ENCODE measurements at regions not wholly inside any gene's neighbourhood (a gene's known extent, or its start where the extent isn't known, plus 50 kb on each side); places are given as distances from the start of the nearest gene placed in this dataset.

- intact Hi-C loops (cut with DNase I): no loop called here
- no peaks in the 10 kb centered on the region for H3K4me1 ChIP-seq
Observed at GRCh38 chr3:174342941-174343501, 516.1 kb upstream of the NAALADL2 start.

GRCh38 chr3:174346141-174346540 is 513.0 kb upstream of the NAALADL2 start:
- no peaks in the 10 kb centered on the region for H3K27me3 ChIP-seq
- H3K4me1 ChIP-seq: no peaks in the 10 kb centered on the region
- DNase-seq (no peak), ATAC-seq (no peak)
- TF ChIP-seq CTCF (IDR thresholded peaks at IDR 0.05): no peak
- intact Hi-C loops (cut with DNase I): no loop called here
- H3K36me3 ChIP-seq (replicated peaks in 1 of 2; ENCODE audit: insufficient read depth in 1 of 2, low read depth in 2 of 2): no peaks in the 10 kb centered on the region
- H3K9me3 ChIP-seq: no peaks in the 10 kb centered on the region
- WGBS, 2 donors: 82 to 86% methylated on average over 2 of the region's 2 CpGs
- H3K4me3 ChIP-seq: no peak overlapping the region
- no peak overlapping the region for H3K27ac ChIP-seq

More at GRCh38 chr3:174342941-174343501, 516.1 kb upstream of the NAALADL2 start:
- TF ChIP-seq CTCF (IDR thresholded peaks at IDR 0.05) (no peak), POLR2A (IDR thresholded peaks at IDR 0.05) (no peak)
- H3K9me3 ChIP-seq: no peaks in the 10 kb centered on the region
- H3K27me3 ChIP-seq: no peaks in the 10 kb centered on the region
- DNase-seq (no peak), ATAC-seq (no peak)
- 72 to 73% methylated on average over 3 of the region's 3 CpGs for WGBS, 2 donors
- H3K36me3 ChIP-seq (replicated peaks in 1 of 2; ENCODE audit: insufficient read depth in 1 of 2, low read depth in 2 of 2): no peaks in the 10 kb centered on the region
- no peak overlapping the region for H3K4me3 ChIP-seq
- no peak overlapping the region for H3K27ac ChIP-seq

GRCh38 chr3:174346571-174346970 is 512.6 kb upstream of the NAALADL2 start:
- no peaks in the 10 kb centered on the region for H3K9me3 ChIP-seq
- DNase-seq: no peak
- no peak overlapping the region for H3K4me3 ChIP-seq
- H3K27me3 ChIP-seq: no peaks in the 10 kb centered on the region
- intact Hi-C loops (cut with DNase I): no loop called here
- no peaks in the 10 kb centered on the region for H3K4me1 ChIP-seq
- TF ChIP-seq CTCF (IDR thresholded peaks at IDR 0.05): no peak
- no peak for TF ChIP-seq POLR2A (IDR thresholded peaks at IDR 0.05)
- no peaks in the 10 kb centered on the region for H3K36me3 ChIP-seq (replicated peaks in 1 of 2; ENCODE audit: insufficient read depth in 1 of 2, low read depth in 2 of 2)
- 51 to 63% methylated on average over 1 of the region's 1 CpG for WGBS, 2 donors
- ATAC-seq: no peak
- H3K27ac ChIP-seq: no peak overlapping the region

GRCh38 chr3:174347474-174348138 is 511.5 kb upstream of the NAALADL2 start:
- Histone ChIP-seq H3K4me1 (no peaks in the 10 kb centered on the region), H3K36me3 (replicated peaks in 1 of 2; ENCODE audit: insufficient read depth in 1 of 2, low read depth in 2 of 2) (no peaks in the 10 kb centered on the region), H3K27ac (no peak overlapping the region), H3K9me3 (no peaks in the 10 kb centered on the region), H3K4me3 (no peak overlapping the region), H3K27me3 (no peaks in the 10 kb centered on the region)
- ATAC-seq (no peak), DNase-seq (no peak)
- TF ChIP-seq POLR2A (IDR thresholded peaks at IDR 0.05) (no peak), CTCF (IDR thresholded peaks at IDR 0.05) (no peak)
- 85 to 94% methylated on average over 2 of the region's 2 CpGs for WGBS, 2 donors
- intact Hi-C loops (cut with DNase I): no loop called here

GRCh38 chr3:174352227-174352626 is 506.9 kb upstream of the NAALADL2 start:
- H3K36me3 ChIP-seq (replicated peaks in 1 of 2; ENCODE audit: insufficient read depth in 1 of 2, low read depth in 2 of 2): no peaks in the 10 kb centered on the region
- intact Hi-C loops (cut with DNase I): no loop called here
- no peak for TF ChIP-seq CTCF (IDR thresholded peaks at IDR 0.05)
- no peak for TF ChIP-seq POLR2A (IDR thresholded peaks at IDR 0.05)
- no peak for DNase-seq
- H3K27ac ChIP-seq: no peak overlapping the region
- no peaks in the 10 kb centered on the region for H3K4me1 ChIP-seq
- no peaks in the 10 kb centered on the region for H3K9me3 ChIP-seq
- H3K27me3 ChIP-seq: no peaks in the 10 kb centered on the region
- no peak overlapping the region for H3K4me3 ChIP-seq
- ATAC-seq: no peak

All from body of pancreas (tissue), 4 donors.